Neutrophil (primary cell): ENCODE measurements at regions not wholly inside any gene's neighbourhood (a gene's known extent, or its start where the extent isn't known, plus 50 kb on each side); places are given as distances from the start of the nearest gene placed in this dataset.

ENCODE experiments used
- H3K27ac ChIP-seq: fragments of 200-600 bp; sonication (generic); 2 replicates; pipeline ENCODE4 v1.5.1; 2016; ENCODE audit warnings: mild to moderate bottlenecking, moderate library complexity
- H3K27me3 ChIP-seq: fragments of 200-600 bp; sonication (generic); 2 replicates; pipeline ENCODE4 v1.6.0; 2016; ENCODE audit warnings: mild to moderate bottlenecking
- H3K36me3 ChIP-seq: fragments of 200-600 bp; sonication (generic); 2 replicates; pipeline ENCODE4 v1.5.1; 2017
- H3K4me1 ChIP-seq, 2 experiments: fragments of 200-600 bp in 1 of 2; sonication (generic) in 1 of 2; 1 replicate in 1 of 2; 2 replicates in 1 of 2; pipeline versions ENCODE4 v1.5.1 to v1.6.1; 2013 to 2016; ENCODE audit warnings: low read depth in 1 of 2, low read length in 1 of 2, mild to moderate bottlenecking in 1 of 2, moderate library complexity in 1 of 2; ENCODE audit not compliant: control insufficient read depth in 1 of 2, insufficient read depth in 1 of 2
- H3K4me3 ChIP-seq, 2 experiments: fragments of 200-600 bp in 1 of 2; sonication (generic) in 1 of 2; 1 replicate in 1 of 2; 2 replicates in 1 of 2; pipeline ENCODE4 v1.5.1; 2013 to 2016; ENCODE audit warnings: low read depth in 1 of 2, low read length in 1 of 2, mild to moderate bottlenecking in 1 of 2, moderate library complexity in 1 of 2
- H3K9me3 ChIP-seq: fragments of 200-600 bp; sonication (generic); 2 replicates; pipeline ENCODE4 v1.5.1; 2016
- TF ChIP-seq, protein P1 (sequence below): fragments of 200-600 bp; sonication (generic); IDR thresholded peaks from 2 replicates; pipeline ENCODE4 v1.5.1; 2016; ENCODE audit warnings: antibody characterized with exemption

DNA sequence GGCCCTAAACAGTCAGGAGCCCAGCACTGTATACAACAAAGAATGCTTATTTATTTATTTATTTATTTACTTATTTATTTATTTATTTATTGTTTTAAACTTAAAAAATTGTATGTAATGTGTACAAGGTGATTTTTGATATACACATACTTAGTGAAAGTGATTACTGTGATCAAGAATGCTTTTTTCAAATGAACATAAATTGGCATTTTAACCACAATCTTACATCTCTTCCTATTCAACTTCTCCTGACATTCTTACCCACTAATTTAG, 776.6 kb downstream of the TSN start:
- H3K9me3 ChIP-seq, result no peaks in the 10 kb centered on the region
- no peak overlapping the region for H3K27ac ChIP-seq
- H3K4me1 ChIP-seq, result no peaks in the 10 kb centered on the region
- no peaks in the 10 kb centered on the region for H3K36me3 ChIP-seq
- TF ChIP-seq, protein P1, sequence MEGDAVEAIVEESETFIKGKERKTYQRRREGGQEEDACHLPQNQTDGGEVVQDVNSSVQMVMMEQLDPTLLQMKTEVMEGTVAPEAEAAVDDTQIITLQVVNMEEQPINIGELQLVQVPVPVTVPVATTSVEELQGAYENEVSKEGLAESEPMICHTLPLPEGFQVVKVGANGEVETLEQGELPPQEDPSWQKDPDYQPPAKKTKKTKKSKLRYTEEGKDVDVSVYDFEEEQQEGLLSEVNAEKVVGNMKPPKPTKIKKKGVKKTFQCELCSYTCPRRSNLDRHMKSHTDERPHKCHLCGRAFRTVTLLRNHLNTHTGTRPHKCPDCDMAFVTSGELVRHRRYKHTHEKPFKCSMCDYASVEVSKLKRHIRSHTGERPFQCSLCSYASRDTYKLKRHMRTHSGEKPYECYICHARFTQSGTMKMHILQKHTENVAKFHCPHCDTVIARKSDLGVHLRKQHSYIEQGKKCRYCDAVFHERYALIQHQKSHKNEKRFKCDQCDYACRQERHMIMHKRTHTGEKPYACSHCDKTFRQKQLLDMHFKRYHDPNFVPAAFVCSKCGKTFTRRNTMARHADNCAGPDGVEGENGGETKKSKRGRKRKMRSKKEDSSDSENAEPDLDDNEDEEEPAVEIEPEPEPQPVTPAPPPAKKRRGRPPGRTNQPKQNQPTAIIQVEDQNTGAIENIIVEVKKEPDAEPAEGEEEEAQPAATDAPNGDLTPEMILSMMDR, result no peak
- no peaks in the 10 kb centered on the region for H3K27me3 ChIP-seq
- H3K4me3 ChIP-seq, result no peak overlapping the region

DNA sequence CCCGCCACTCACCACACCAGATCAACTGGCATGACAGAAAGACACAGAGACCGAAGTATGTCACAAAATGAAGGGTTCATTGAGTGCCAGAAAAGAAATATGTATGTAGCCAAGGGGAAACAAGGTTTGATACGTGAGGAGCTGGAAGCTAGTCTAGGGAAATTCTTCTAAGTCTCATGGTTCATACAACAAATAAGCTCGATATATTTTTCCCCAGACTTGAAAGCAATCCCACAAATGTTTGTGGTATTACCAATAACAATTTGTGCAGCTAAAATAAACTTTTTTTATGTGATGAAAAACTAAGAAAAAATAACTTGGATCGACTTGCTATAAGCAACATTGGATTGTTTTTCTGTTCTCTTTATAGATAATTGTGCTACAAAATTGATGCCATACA, 777.0 kb downstream of the TSN start:
- TF ChIP-seq, protein P1, result no peak
- no peaks in the 10 kb centered on the region for H3K9me3 ChIP-seq
- no peak overlapping the region for H3K4me3 ChIP-seq
- H3K27ac ChIP-seq, result no peak overlapping the region
- no peaks in the 10 kb centered on the region for H3K36me3 ChIP-seq
- H3K27me3 ChIP-seq, result no peaks in the 10 kb centered on the region
- no peaks in the 10 kb centered on the region for H3K4me1 ChIP-seq

DNA sequence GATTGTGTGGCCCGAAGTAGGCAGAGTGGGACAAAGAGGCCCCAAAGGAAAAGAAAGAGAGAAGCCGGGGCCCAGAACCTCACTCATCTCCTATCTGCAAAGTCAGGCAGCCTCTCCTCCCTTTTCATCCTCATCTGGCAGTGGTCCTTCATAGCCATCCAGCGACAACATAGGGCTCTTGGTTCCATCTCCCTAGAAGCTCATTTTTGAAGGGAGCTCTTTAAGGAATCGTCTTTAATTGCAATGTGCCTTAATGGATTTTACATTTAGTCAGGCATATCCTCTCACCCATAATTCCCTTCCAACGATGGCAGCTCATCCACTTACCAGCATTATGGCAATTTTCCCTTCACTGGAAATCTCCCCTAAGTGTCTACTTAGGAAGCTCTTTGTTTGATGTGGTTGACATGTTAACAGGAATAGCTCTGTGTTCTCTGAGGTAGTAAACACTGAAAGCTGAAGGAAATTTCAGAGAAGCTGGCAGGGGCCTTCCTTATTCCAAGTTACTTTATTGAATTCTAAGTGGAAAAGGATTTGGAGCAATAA, 780.6 kb downstream of the TSN start:
- H3K27me3 ChIP-seq, result no peaks in the 10 kb centered on the region
- TF ChIP-seq, protein P1, result no peak
- no peak overlapping the region for H3K27ac ChIP-seq
- H3K4me1 ChIP-seq, result no peaks in the 10 kb centered on the region
- no peaks in the 10 kb centered on the region for H3K9me3 ChIP-seq
- no peak overlapping the region for H3K4me3 ChIP-seq
- no peaks in the 10 kb centered on the region for H3K36me3 ChIP-seq

- H3K36me3 ChIP-seq, result no peaks in the 10 kb centered on the region
- H3K9me3 ChIP-seq, result no peaks in the 10 kb centered on the region
- no peak overlapping the region for H3K27ac ChIP-seq
- no peak overlapping the region for H3K4me3 ChIP-seq
- TF ChIP-seq, protein P1, result no peak
- H3K27me3 ChIP-seq, result no peaks in the 10 kb centered on the region
- H3K4me1 ChIP-seq, result no peaks in the 10 kb centered on the region
Measured at GRCh38 chr2:122539311-122539710, 783.9 kb downstream of the TSN start.

DNA sequence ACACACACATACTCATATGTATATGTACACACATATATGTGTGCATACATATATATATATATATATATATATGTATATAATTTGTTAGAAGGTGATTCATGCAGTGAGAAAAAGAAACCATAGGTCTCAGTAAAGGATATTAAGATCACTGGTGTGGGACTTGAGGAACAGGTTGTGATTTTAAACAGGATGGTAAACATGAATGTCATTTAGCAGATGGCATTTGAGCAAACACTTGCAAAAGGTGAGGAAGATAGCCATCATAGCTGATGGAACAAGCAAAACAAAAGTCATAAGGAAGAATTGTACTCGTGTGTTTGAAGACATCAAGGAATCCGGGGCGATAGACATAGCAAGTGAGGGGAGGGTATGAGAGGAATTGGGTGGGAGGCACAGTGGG, 784.5 kb downstream of the TSN start:
- no peaks in the 10 kb centered on the region for H3K9me3 ChIP-seq
- H3K27ac ChIP-seq, result no peak overlapping the region
- TF ChIP-seq, protein P1, result no peak
- H3K27me3 ChIP-seq, result no peaks in the 10 kb centered on the region
- no peak overlapping the region for H3K4me3 ChIP-seq
- no peaks in the 10 kb centered on the region for H3K36me3 ChIP-seq
- no peaks in the 10 kb centered on the region for H3K4me1 ChIP-seq

- Histone ChIP-seq H3K4me3 (no peak overlapping the region), H3K27ac (no peak overlapping the region), H3K4me1 (no peaks in the 10 kb centered on the region), H3K27me3 (no peaks in the 10 kb centered on the region), H3K36me3 (no peaks in the 10 kb centered on the region), H3K9me3 (no peaks in the 10 kb centered on the region)
- TF ChIP-seq, protein P1, result no peak
Measured at GRCh38 chr2:122542236-122542635, 786.8 kb downstream of the TSN start.
